B cell (primary cell): ENCODE measurements at regions not wholly inside any gene's neighbourhood (a gene's known extent, or its start where the extent isn't known, plus 50 kb on each side); places are given as distances from the start of the nearest gene placed in this dataset.

Experiments used
- ATAC-seq: fragments of 200-7000 bp; cut with Tn5 transposase; one replicate; pipeline ENCODE4 v1.10.0; 2021; ENCODE audit warnings: low read depth, mild to moderate bottlenecking, moderate number of reproducible peaks, moderate library complexity
- CTCF ChIA-PET: fragments of 350-600 bp; sonication (Branson Sonifier 250); formaldehyde crosslinking; loops from one replicate; lab custom pipeline; 2021; ENCODE audit warnings: antibody characterized with exemption, inconsistent platforms; lab: Charles Lee
- POLR2A ChIA-PET: fragments of 350-600 bp; sonication (Branson Sonifier 250); formaldehyde crosslinking; loops from one replicate; lab custom pipeline; 2021; ENCODE audit warnings: antibody characterized with exemption; lab: Charles Lee
- DNase-seq: peaks from one replicate; pipeline ENCODE4 v3.0.0; 2013
- H2AFZ ChIP-seq: 2 replicates; pipeline ENCODE4 v1.6.1; 2012; ENCODE audit warnings: mild to moderate bottlenecking, low read depth, low read length; ENCODE audit not compliant: insufficient read depth, poor library complexity, severe bottlenecking
- H3K27ac ChIP-seq, 2 donors: 1 replicate in 1 of 2; 2 replicates in 1 of 2; pipeline ENCODE4 v1.5.1; 2012 to 2013; ENCODE audit warnings: low read length in 2 of 2, mild to moderate bottlenecking in 2 of 2, moderate library complexity in 1 of 2
- H3K27me3 ChIP-seq, 4 experiments: fragments of 200-600 bp in 1 of 4; sonication (generic) in 1 of 4; replicated peaks in 1 of 4; 1 replicate in 2 of 4; 2 replicates in 2 of 4; pipeline versions ENCODE4 v1.6.1 to v1.7.0; 2013 to 2016; ENCODE audit warnings: low read length in 3 of 4, mild to moderate bottlenecking in 2 of 4, mixed read lengths in 1 of 4, moderate library complexity in 1 of 4; ENCODE audit not compliant: insufficient read depth in 4 of 4, control insufficient read depth in 3 of 4; ENCODE audit errors: control extremely low read depth in 1 of 4
- H3K36me3 ChIP-seq, 2 experiments: replicated peaks in 1 of 2; 1 replicate in 1 of 2; 2 replicates in 1 of 2; pipeline versions ENCODE4 v1.6.1 to v1.7.1; 2013; ENCODE audit warnings: low read length in 1 of 2; ENCODE audit not compliant: insufficient read depth in 2 of 2, control insufficient read depth in 1 of 2; ENCODE audit errors: control extremely low read depth in 1 of 2, extremely low read depth in 1 of 2
- H3K4me1 ChIP-seq, 2 donors: fragments of 200-600 bp in 1 of 2; sonication (generic) in 1 of 2; 1 replicate in 1 of 2; 2 replicates in 1 of 2; pipeline versions ENCODE4 v1.5.1 to v1.6.1; 2013 to 2017; ENCODE audit warnings: low read length in 2 of 2; ENCODE audit not compliant: control insufficient read depth in 2 of 2, insufficient read depth in 2 of 2
- H3K4me2 ChIP-seq: replicated peaks from 2 replicates; pipeline ENCODE3; 2012; ENCODE audit warnings: mild to moderate bottlenecking, low read depth, low read length; ENCODE audit not compliant: poor library complexity, severe bottlenecking
- H3K4me3 ChIP-seq, 5 experiments: fragments of 200-600 bp in 1 of 5; sonication (generic) in 1 of 5; 1 replicate in 3 of 5; 2 replicates in 2 of 5; pipeline versions ENCODE4 v1.5.1 to v1.7.0; 2011 to 2016; ENCODE audit warnings: low read length in 4 of 5, mild to moderate bottlenecking in 4 of 5, low read depth in 2 of 5, control low read depth in 1 of 5, moderate library complexity in 1 of 5; ENCODE audit not compliant: insufficient read depth in 1 of 5; ENCODE audit errors: control extremely low read depth in 1 of 5, extremely low read depth in 1 of 5
- H3K79me2 ChIP-seq: fragments of 200-600 bp; sonication (generic); one replicate; pipeline ENCODE4 v1.6.0; 2016; ENCODE audit warnings: low read length; ENCODE audit not compliant: control insufficient read depth, insufficient read depth
- H3K9ac ChIP-seq: fragments of 200-600 bp; sonication (generic); 2 replicates; pipeline ENCODE4 v1.6.1; 2017; ENCODE audit warnings: mild to moderate bottlenecking, low read length, moderate library complexity
- H3K9me3 ChIP-seq, 3 donors: one replicate each; pipeline versions ENCODE4 v1.6.1 to v1.7.1; 2013; ENCODE audit warnings: low read length in 2 of 3; ENCODE audit not compliant: control insufficient read depth in 2 of 3, insufficient read depth in 1 of 3; ENCODE audit errors: control extremely low read depth in 1 of 3
- H4K20me1 ChIP-seq: 2 replicates; pipeline ENCODE4 v1.6.0; 2012; ENCODE audit warnings: mild to moderate bottlenecking, low read length; ENCODE audit not compliant: insufficient read depth, control insufficient read depth, poor library complexity, severe bottlenecking
- H3K27ac Mint-ChIP-seq: one replicate; pipeline ENCODE4 v1.8.0; 2021; ENCODE audit warnings: mixed read lengths
- H3K27me3 Mint-ChIP-seq: one replicate; pipeline ENCODE4 v1.8.0; 2021; ENCODE audit warnings: mixed read lengths
- H3K4me1 Mint-ChIP-seq: one replicate; pipeline ENCODE4 v1.8.0; 2021; ENCODE audit warnings: mixed read lengths
- H3K4me3 Mint-ChIP-seq: one replicate; pipeline ENCODE4 v1.8.0; 2021; ENCODE audit warnings: mixed read lengths
- H3K9me3 Mint-ChIP-seq: one replicate; pipeline ENCODE4 v1.8.0; 2022; ENCODE audit warnings: mixed read lengths; ENCODE audit not compliant: insufficient read depth
- EZH2 ChIP-seq: IDR thresholded peaks from 2 replicates; pipeline ENCODE4 v1.6.1; 2012; ENCODE audit warnings: borderline replicate concordance, low read depth, mild to moderate bottlenecking, moderate library complexity, low read length; ENCODE audit not compliant: insufficient read depth, poor library complexity, severe bottlenecking
- WGBS: methylation state at CpG from one replicate; pipeline ENCODE4 v1.1.5; 2013; ENCODE audit warnings: missing lambda C conversion rate; ENCODE audit not compliant: insufficient coverage; 5-methylcytosine and 5-hydroxymethylcytosine counted together
- intact Hi-C: fragments of 100-400 bp; cut with micrococcal nuclease; formaldehyde crosslinking; loops from one replicate; pipeline ENCODE4 v1.10.0; 2022
- TF ChIP-seq, protein P1 (sequence below): fragments of 200-600 bp; IDR thresholded peaks from one replicate; pipeline ENCODE4 v1.8.0; 2022; ENCODE audit warnings: antibody characterized with exemption, mild to moderate bottlenecking

DNA sequence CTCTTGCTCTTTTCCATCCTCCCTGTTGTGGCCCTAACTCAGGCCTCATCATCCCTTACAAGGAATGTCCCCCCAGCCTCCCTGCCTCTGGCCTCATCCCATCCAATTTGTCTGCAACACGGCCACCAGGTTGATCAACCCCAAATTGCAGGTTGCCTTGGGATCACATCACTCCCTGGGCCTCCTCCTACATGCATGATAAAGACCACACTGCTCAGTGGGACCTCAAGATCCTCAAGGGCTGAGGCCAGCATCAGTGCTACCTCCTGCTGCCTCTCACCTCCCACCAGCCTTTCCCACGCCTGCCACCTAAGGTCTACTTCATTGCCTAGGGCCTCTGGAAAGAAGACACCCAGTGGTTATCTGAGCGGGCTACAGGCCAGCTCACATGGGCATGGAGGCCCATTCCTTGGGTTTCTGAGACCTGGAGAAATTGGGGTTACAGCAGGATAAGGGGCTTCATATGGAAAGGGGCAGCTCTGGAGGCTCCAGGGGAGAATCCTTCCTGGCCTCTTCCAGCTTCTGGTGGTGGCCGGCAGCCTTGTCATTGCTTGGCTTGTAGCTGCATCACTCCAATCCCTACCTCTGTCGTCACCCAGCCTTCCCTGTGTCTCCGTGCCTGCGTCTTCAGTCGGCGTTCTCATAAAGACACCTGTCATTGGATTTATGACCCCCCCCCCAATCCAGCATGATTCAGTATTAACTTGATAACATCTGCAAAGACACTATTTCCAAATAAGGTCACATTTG is 60.5 kb downstream of the KLHDC7A start:
- Mint-ChIP-seq H3K4me3 (no peak overlapping the region), H3K9me3 (peaks cover 3% of the 10 kb centered on the region), H3K27me3 (peaks cover 40% of the 10 kb centered on the region), H3K4me1 (no peaks in the 10 kb centered on the region), H3K27ac (no peak overlapping the region)
- WGBS = 90% methylated on average over 8 of the region's 9 CpGs
- Histone ChIP-seq H3K4me1 (no peaks in the 10 kb centered on the region), H2AFZ (no peak overlapping the region), H3K4me3 (no peak overlapping the region), H3K27ac (no peak overlapping the region), H3K9me3 (peaks cover 0 to 12% (median 0%) of the 10 kb centered on the region in 3 donors), H3K4me2 (no peak overlapping the region), H4K20me1 (no peaks in the 10 kb centered on the region), H3K27me3 (peaks cover 0 to 16% (median 5%) of the 10 kb centered on the region in 4 experiments), H3K79me2 (no peaks in the 10 kb centered on the region), H3K9ac (no peak overlapping the region), H3K36me3 (no peaks in the 10 kb centered on the region)
- POLR2A ChIA-PET = no interaction called here
- CTCF ChIA-PET = no interaction called here
- no peak for DNase-seq
- TF ChIP-seq, protein P1, sequence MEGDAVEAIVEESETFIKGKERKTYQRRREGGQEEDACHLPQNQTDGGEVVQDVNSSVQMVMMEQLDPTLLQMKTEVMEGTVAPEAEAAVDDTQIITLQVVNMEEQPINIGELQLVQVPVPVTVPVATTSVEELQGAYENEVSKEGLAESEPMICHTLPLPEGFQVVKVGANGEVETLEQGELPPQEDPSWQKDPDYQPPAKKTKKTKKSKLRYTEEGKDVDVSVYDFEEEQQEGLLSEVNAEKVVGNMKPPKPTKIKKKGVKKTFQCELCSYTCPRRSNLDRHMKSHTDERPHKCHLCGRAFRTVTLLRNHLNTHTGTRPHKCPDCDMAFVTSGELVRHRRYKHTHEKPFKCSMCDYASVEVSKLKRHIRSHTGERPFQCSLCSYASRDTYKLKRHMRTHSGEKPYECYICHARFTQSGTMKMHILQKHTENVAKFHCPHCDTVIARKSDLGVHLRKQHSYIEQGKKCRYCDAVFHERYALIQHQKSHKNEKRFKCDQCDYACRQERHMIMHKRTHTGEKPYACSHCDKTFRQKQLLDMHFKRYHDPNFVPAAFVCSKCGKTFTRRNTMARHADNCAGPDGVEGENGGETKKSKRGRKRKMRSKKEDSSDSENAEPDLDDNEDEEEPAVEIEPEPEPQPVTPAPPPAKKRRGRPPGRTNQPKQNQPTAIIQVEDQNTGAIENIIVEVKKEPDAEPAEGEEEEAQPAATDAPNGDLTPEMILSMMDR = no peak
- no peak for TF ChIP-seq EZH2
- ATAC-seq = no peak
- intact Hi-C loops = no loop called here

DNA sequence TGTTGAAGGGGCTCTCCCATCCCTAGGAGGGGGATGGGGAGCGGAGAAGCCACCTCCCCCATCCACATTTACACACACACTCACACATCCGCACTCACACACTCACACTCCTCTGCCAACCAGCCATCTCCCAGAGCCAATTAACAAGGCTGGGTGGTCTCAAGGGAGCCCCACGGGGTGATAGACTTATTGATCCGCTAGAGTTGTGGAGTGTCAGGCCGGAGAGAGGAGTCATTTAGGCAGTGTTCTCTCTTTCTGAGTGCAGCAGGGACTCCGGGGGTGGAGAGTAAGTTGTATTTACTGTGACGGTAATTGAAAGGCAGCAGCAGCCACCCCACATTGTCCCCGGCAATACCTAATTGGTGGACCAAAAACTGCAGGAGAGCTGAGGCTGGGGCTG is 61.6 kb downstream of the KLHDC7A start:
- Histone ChIP-seq H3K4me2 (no peak overlapping the region), H4K20me1 (no peaks in the 10 kb centered on the region), H3K27ac (no peak overlapping the region), H3K27me3 (peaks cover 0 to 17% (median 5%) of the 10 kb centered on the region in 4 experiments), H3K9ac (no peak overlapping the region), H2AFZ (no peak overlapping the region), H3K36me3 (no peaks in the 10 kb centered on the region), H3K4me3 (no peak overlapping the region), H3K9me3 (peaks cover 0 to 12% (median 0%) of the 10 kb centered on the region in 3 donors), H3K4me1 (no peaks in the 10 kb centered on the region), H3K79me2 (no peaks in the 10 kb centered on the region)
- DNase-seq (no peak), ATAC-seq (no peak)
- peaks cover 3% of the 10 kb centered on the region for H3K9me3 Mint-ChIP-seq
- ChIA-PET POLR2A (no interaction called here), CTCF (no interaction called here)
- intact Hi-C loops = no loop called here
- TF ChIP-seq, protein P1 = no peak
- TF ChIP-seq EZH2 = no peak
- WGBS = 0% methylated on average over 1 of the region's 8 CpGs
- no peak overlapping the region for H3K4me3 Mint-ChIP-seq
- H3K27me3 Mint-ChIP-seq = peaks cover 41% of the 10 kb centered on the region
- no peak overlapping the region for H3K27ac Mint-ChIP-seq
- no peaks in the 10 kb centered on the region for H3K4me1 Mint-ChIP-seq
